HT-29 (cell line): ENCODE measurements at regions not wholly inside any gene's neighbourhood (a gene's known extent, or its start where the extent isn't known, plus 50 kb on each side); places are given as distances from the start of the nearest gene placed in this dataset.

Source experiments
- DNase-seq: peaks from one replicate; pipeline ENCODE4 v3.0.0-alpha.2; 2015; ENCODE audit warnings: low spot score

DNA sequence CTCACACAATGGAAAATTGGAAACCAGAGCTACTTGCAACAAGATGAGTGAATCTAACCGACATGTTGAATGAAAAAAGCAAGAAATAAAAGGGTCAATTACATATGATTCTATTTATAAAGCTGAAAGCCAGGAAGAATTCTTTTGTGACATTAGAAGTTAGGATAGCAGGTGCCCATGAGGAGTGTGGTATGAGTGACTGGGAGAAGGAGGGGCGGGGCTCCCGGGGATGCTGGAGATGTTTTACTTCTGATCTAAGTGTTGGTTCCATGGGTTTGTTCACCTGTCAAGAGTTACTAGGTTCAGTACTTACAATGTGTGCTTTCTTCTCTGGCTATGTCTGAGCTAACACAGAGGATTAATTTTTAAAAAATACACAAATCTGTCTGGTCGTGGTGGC lies 60.8 kb downstream of the NSMCE3 start:
- no peak for DNase-seq

DNA sequence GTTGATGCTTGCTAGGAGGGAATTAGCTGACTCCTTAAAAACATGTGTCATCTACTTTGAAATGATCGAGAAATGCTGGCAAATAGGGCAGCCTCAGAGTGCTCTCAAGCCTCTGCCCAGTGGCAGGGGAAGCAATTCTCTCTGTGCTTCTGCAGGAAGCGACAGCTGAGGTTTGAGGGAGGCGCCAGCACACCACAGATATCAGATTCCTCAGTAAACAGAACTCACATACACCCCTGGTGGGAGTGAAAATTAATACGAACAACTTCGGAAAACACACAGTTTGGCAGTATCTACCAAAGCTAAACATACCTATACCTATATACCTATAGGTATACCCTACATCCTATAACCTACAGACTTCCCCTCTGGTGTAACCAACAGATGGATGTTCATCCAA lies 61.3 kb downstream of the NSMCE3 start:
- DNase-seq = peak; percentile 4

- DNase-seq = no peak
These were observed 61.9 kb downstream of the NSMCE3 start for GRCh38 chr15:29207758-29208108.

- no peak for DNase-seq
These were observed 62.4 kb downstream of the NSMCE3 start for GRCh38 chr15:29207027-29207757.

GRCh38 chr15:29205186-29205585 lies 64.4 kb downstream of the NSMCE3 start:
- no peak for DNase-seq

DNA sequence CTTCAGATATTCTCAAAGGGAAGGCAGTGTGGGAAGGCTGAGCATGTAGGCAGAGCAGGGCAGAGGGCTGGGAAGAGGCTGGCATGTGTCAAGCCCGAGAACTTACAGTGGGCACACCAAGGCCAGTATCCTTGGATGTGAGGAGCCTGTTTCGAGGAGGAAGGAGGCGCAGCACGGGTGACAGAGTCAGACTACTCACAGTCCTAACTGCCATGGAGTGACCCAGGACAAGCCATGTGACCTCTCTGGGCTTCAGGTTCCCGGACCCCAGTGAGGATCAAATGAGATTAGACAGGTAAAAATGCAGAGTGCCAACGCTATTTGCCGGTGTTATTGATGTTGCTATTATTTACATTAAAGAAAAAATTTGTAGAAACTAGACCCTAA lies 65.3 kb downstream of the NSMCE3 start:
- DNase-seq = no peak

DNA sequence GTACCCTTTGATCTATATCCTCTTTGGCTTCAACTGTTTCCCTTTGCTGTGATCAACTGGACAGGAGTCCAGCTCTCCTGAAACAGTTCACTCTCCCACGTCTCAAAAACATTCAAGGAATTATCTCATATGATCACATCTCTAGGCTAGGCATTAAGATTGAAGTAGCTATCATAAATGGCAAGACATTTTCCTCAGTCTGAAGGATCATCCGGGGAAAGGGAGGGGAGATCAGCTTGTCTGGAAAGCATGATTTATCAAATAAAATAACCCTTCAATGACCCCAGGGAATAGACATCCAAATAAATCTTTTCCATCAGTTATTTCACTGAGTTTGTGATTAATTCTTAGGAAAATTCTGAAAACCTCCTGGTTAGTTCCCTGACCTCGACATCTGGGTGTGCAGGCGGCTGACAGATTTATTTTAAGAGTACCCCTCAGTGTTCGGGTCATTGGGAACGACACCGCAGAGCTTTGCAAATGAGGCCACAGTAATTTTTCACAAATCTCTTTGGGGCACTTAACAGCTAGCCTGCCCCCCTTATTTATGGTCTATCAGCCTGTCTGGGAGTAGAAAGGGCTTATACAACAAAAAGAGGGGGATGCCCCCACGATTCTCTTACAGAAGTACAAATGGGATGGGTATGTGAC lies 65.8 kb downstream of the NSMCE3 start:
- no peak for DNase-seq

DNA sequence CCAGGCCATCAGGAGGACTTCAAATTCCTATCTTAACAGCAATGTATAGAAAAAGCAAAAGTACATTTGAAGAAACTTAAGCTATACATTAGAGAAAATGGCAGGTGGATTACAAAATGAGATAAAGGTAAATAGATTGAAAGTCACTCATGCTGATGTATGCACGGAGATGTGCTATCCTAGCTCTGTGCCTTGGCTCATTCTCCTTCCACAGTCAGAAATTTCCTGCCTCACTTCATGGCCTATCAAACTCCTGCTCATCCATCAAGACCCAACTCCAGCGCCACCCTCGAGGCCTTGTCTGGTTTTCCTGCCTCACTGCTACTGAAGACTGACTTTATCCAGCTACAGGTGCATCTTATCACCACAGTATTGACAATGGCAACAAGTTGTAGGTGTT lies 72.9 kb downstream of the NSMCE3 start:
- DNase-seq = no peak

- DNase-seq = no peak
These were observed 73.3 kb downstream of the NSMCE3 start for GRCh38 chr15:29196290-29196689.

- no peak for DNase-seq
These were observed 74.8 kb downstream of the NSMCE3 start for GRCh38 chr15:29194866-29195265.

DNA sequence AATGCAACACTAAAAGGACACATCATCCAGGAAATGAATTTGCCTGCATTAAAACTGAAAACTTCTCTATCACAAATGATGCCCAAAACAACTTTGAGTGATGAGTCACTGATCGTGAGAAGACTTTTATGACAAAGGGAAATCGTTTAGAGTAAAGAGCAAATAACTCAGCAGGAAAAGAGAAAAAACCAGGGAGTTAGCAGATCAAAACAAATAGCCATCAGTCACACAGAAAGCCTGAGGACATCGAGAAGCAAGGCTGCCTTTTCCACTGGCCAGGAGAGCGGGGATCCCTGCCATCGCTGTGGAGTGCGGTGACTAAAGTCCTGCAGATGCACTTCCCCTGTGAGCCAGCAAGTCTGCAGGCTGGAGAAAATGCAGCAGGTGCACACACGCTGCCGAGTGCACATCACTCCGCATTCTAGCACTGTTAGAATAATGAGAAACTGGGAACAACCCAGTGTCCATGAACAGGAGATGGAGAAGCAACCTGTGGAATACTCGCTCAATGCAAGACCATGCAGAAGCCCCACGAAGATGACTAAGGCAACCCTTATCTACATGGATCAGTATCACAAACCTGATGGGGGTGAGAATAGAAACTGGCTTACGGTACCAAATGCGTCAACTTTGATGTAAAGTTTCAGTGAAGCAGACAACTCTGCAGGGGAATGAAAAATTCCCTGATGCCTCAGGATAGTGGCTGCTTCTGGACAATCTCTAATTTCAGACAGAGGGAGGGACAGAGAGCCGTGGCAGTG lies 86.4 kb downstream of the NSMCE3 start:
- DNase-seq = no peak

GRCh38 chr15:29182590-29182989 lies 87.0 kb downstream of the NSMCE3 start:
- no peak for DNase-seq

DNA sequence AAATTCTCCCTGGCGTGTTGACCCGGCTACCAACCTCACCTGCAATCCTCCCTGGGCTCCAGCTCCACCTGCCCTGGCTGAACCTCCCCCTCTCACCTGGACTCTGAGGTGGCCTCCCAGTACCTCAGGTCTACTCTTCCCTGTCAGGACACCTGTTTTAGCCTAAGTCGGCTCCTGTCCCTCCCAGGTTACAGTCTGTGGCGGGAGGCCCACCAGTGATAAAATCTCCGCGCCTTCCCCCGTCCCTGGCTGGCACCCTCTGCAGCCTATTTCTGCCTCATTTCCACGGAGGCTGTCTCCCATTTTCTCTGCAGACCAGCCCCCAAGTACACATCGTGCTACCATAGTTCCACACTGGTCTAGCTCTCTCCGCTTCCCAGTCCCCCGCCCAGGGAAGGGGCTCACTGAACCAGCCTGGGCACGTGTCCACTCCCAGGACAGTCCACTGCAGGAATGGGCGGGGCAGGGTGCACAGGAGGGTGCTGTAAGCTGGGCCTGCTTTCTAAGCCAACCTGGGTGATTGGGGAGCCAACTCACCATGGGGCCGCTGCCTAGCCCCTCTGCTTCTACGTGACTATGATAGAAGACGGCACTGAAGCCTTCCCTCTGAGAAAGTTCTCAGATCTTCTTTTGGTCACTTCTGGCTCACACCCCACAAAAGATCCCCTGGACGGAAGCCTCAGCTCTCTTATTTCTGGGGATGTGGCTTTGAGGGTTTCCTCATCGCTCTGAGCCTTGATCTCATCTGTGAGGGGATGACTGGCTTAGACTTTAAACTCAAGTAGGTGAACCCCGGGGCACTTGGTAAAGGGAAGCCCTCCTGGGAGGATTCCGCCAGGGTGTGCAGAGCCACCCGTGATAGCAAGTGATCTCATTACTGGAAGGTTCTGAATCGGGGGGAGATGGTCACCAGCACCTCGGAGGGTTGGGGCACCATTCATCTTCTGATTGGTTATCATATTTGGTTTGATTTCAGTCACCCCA lies 96.6 kb downstream of the NSMCE3 start:
- no peak for DNase-seq

DNA sequence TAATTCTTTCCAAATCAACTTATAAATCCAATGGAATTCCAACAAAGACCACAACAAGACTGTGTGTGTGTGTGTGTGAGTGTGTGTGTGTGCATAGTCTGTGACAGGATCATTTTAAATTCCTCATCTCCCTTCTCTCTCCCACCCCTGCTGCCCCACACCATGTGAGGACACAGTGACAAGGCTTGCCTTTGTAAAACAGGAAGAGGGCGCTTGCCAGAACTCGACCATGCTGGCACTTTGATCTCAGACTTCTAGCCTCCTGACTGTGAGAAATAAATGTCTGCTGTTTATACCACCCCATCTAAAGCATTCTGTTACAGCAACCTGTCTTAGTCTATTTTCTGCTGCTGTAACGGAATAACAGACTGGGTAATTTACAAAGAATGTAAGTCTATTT lies 99.1 kb downstream of the NSMCE3 start:
- DNase-seq = no peak
